ENCODE measurements at regions not wholly inside any gene's neighbourhood (a gene's known extent, or its start where the extent isn't known, plus 50 kb on each side); places are given as distances from the start of the nearest gene placed in this dataset.

GRCh38 chr10:52673468-52673867 lies 99.1 kb downstream of the MBL2 start:
- TF ChIP-seq CTCF (IDR thresholded peaks at IDR 0.05) (no peak), POLR2A (IDR thresholded peaks at IDR 0.05) (no peak)
- DNase-seq: no peak

GRCh38 chr10:52674474-52674873 lies 98.1 kb downstream of the MBL2 start:
- DNase-seq: no peak
- H3K27me3 ChIP-seq: no peaks in the 10 kb centered on the region
- H3K4me3 ChIP-seq: no peak overlapping the region
- no peaks in the 10 kb centered on the region for H3K4me1 ChIP-seq
- intact Hi-C loops (cut with DNase I): no loop called here
- ATAC-seq: no peak
- H3K27ac ChIP-seq: no peak overlapping the region
- no peaks in the 10 kb centered on the region for H3K36me3 ChIP-seq
- TF ChIP-seq POLR2A (IDR thresholded peaks at IDR 0.05): no peak
- TF ChIP-seq CTCF (IDR thresholded peaks at IDR 0.05): no peak
- peaks cover 0 to 4% (median 0%) of the 10 kb centered on the region in 12 donors for H3K9me3 ChIP-seq

More at GRCh38 chr10:52673468-52673867, 99.1 kb downstream of the MBL2 start:
- WGBS, 4 donors: 78 to 90% (median 81%) methylated on average over 2 of the region's 2 CpGs
- Histone ChIP-seq H3K27ac (no peak overlapping the region), H3K9me3 (peaks cover 0 to 4% (median 0%) of the 10 kb centered on the region in 12 donors), H3K4me3 (no peak overlapping the region), H3K36me3 (no peaks in the 10 kb centered on the region), H3K27me3 (no peaks in the 10 kb centered on the region), H3K4me1 (no peaks in the 10 kb centered on the region)
- intact Hi-C loops (cut with DNase I): no loop called here
- no peak for ATAC-seq

GRCh38 chr10:52677086-52677485 lies 95.5 kb downstream of the MBL2 start:
- TF ChIP-seq POLR2A (IDR thresholded peaks at IDR 0.05) (no peak), CTCF (IDR thresholded peaks at IDR 0.05) (no peak)
- WGBS, 4 donors: 55 to 77% (median 74%) methylated on average over 1 of the region's 1 CpG

GRCh38 chr10:52678611-52679010 lies 94.0 kb downstream of the MBL2 start:
- intact Hi-C loops (cut with DNase I): no loop called here

More at GRCh38 chr10:52677086-52677485, 95.5 kb downstream of the MBL2 start:
- intact Hi-C loops (cut with DNase I): no loop called here
- Histone ChIP-seq H3K4me1 (no peaks in the 10 kb centered on the region), H3K36me3 (no peaks in the 10 kb centered on the region), H3K4me3 (no peak overlapping the region), H3K27me3 (no peaks in the 10 kb centered on the region), H3K9me3 (peaks cover 0 to 4% (median 0%) of the 10 kb centered on the region in 12 donors), H3K27ac (no peak overlapping the region)
- no peak for ATAC-seq
- no peak for DNase-seq

More at GRCh38 chr10:52678611-52679010, 94.0 kb downstream of the MBL2 start:
- TF ChIP-seq CTCF (IDR thresholded peaks at IDR 0.05): no peak
- no peak for TF ChIP-seq POLR2A (IDR thresholded peaks at IDR 0.05)
- DNase-seq: no peak
- H3K9me3 ChIP-seq: peaks cover 0 to 4% (median 0%) of the 10 kb centered on the region in 12 donors
- no peaks in the 10 kb centered on the region for H3K27me3 ChIP-seq
- ATAC-seq: no peak
- H3K36me3 ChIP-seq: no peaks in the 10 kb centered on the region
- no peak overlapping the region for H3K27ac ChIP-seq
- 18 to 30% (median 23%) methylated on average over 5 of the region's 5 CpGs for WGBS, 4 donors
- H3K4me3 ChIP-seq: no peak overlapping the region
- H3K4me1 ChIP-seq: no peaks in the 10 kb centered on the region
